Renal cortical epithelial cell (primary cell): ENCODE measurements at regions not wholly inside any gene's neighbourhood (a gene's known extent, or its start where the extent isn't known, plus 50 kb on each side); places are given as distances from the start of the nearest gene placed in this dataset.

Experiments used
- DNase-seq: peaks from one replicate; pipeline ENCODE4 v3.0.0-alpha.2; 2011; ENCODE audit warnings: low read depth

DNA sequence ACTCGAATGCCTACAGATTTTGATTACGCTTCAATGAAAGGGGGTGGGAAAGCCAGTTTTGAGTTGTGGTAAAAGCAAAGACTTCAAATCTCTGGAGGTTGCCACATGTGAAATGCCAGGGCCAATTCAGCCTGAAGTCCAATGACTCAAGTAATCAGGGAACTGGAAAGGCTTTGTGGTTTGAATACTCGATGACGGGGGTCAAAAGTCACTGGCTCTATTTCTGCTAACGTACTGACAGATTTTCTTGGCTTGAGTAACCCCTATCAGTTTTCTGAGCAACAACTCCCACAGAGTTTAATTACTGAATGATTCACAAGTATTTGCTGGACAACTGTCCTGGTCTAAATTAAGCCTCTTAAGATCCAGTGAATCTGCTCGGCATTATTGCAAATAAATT is 152.2 kb downstream of the SIPA1L2 start:
- peak; percentile 99 for DNase-seq

DNA sequence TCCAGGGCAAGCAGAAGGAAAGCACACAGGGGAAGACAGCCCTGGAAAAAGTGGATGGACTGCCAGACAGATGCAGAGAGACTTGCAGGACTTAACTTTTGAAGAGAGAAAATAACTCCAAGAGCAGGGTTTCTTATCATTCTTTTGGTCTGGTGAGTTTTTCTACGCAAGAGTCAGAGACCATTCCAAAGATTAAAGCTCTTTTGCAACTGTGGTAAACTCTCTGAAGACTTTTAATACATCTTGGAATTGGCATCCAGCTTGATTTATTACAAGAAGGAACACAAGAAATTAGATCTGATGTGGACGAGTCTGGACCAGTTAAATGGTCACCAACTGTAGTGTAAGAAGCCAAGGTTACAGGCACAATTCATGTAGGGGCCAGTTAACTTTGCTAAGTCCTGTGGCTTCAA is 153.4 kb downstream of the SIPA1L2 start:
- no peak for DNase-seq

DNA sequence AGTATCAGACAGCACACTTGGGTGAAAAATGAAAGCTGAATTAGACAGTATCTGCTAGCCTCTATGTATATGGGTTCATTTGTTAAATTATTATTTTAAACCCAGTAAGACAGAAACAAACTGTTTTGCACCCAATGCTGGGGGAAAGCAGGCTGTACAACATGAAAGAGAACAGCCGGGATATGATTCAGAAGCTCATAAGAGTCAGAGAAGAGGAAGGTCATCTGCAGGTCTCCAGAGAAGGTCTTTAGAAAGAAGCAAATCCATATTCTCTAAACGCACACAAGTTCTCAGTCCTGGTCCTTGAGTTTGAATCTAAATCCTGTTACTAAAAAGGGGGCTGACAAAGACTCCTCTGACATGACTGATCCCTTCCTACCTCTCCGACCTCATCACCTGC is 155.1 kb downstream of the SIPA1L2 start:
- DNase-seq = no peak

DNA sequence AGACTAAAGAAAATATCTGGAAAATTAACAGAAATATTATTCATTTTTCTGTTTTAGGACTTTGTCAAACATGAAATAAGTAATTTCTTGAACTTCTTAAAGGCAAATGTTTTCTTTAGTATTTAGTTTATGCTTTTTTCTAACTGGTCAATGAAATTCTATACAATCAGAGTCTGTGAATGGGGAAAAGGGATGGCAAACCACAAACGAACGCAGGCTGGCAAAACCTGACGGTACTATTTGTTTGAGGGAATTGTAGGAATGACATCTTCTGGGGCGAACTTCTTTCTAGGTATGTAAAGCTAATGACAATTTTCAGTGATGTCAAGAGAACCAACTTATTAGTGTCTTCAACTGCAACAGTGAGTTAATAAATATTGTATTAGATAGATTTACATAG is 156.0 kb downstream of the SIPA1L2 start:
- DNase-seq = no peak

DNA sequence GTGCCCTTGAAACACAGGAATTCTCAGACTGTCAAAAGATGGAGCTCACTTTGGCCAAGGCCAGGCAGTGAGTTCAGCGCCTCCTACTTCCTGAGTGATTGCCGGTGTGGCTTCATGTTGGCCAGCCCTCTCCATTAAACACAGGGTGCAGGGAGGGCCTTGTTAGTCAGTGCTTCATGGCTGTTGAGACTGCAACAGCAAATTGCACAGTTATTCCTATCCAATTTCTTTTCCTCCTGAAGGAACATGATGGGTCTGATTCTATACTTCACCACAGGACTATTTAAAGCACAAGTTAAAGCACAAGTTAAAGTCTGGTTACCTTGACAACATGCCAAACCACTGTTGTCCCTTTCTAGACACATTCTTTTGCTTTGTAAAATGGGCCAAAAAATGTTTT is 156.6 kb downstream of the SIPA1L2 start:
- DNase-seq = no peak

DNA sequence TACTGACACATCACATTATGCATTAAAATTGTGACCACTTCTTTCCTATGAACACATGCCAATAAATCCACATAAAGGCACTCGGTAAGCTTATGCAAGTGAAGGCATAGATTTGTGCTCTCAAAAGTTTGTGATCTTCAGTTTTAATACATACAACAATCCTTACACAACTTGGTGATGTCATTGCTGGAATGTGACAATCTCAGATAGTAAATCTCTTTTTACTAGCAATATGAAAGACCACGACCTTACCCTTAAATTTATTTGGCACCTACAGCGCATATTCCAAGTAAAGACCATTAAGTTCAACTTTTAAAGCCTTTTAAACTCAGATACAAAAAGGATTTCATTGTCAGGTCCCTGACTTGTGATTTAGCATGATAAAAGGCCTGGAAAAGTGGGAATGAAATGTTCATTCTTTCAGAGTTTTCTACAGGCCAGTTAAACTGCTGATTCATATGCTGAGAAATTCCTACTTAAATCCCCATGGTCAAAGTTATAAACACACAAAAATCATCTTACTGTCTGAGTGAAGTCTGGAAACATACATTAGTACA is 157.4 kb downstream of the SIPA1L2 start:
- no peak for DNase-seq

DNA sequence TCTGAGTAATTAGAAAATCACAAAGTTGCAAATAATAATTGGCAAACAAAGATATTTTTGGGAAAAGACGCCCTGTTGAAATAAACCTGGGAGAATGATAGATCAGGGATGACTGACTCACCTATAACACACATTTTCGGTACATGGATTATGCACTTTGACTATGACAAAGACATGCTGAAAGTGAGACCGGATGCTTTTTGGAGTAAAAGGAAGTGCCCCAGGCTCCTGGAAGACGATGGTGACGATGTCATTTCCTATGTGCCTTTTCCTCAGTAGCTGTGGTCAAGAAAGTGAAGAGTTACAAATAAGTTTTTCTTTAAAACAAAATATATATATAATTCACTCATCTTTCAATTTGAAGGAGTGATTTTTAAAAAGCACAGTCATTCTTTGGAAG is 158.7 kb downstream of the SIPA1L2 start:
- DNase-seq = no peak

DNA sequence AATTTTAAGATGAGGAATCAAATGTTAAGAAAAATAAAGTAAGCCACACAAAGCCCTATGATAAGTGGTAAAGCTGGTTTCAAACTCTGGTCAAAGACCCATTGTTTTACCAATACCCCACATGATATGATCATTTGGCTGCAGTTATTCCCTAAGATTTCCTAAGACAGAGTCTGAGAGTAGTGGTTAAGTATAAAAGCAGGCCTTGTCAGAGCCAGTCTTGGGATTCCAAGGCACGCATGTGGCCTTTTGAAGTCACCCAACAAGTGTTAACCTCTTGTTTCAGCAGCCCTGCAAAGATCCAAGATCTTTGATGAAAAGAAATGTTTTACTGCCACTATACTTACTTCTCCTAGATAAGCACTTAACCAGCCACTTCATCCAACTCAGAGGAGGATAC is 159.2 kb downstream of the SIPA1L2 start:
- DNase-seq = no peak

DNA sequence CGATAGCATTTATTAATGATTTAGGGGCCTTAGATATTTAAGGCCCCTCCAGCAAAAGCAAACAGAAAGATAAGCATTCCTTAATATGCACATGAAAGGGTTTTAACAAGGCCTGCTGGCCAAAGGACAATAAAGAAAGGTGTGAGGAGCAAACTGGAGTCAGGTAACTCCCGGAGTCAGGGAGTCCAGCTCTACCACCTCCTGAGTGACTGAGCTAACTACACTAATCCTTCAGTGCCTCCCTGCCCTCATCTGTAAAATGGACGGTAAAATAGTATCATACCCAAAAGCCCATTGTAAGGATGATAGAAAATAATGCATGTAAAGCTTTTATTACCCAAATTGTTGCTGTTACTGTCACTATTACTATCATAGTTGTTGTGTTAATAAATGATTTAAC is 161.7 kb downstream of the SIPA1L2 start:
- DNase-seq = no peak

DNA sequence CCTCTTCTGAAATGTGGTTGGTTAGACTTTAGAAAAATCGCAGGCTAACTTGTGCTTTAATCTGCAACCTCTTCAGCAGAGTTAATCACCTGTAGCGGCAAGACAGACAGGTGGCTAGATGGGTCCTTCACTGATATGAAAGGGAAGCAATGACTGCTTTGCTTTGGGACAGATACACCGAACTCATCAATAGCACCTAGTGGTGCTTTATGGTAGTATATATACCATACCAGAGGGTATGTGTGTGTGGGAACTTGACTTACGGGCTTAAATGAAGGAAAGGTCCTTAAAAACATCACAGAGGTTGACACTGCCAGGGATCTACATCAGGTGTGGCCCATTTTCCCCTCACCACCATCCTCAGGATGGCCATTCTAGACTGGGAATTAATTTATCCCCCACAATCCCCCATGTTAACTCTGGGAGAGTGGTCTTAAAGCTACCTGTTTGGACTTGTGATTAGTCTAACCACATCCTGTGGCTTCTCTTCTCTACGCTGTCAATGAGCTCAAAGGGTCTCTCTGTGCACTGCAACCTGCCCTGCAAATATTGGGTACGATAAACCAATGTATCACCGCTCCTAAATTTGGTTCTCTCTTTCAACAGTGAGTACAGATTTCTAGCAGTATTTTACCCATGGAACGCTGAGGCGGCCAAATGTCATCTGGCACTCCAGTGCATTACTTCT is 162.7 kb downstream of the SIPA1L2 start:
- DNase-seq = no peak

DNA sequence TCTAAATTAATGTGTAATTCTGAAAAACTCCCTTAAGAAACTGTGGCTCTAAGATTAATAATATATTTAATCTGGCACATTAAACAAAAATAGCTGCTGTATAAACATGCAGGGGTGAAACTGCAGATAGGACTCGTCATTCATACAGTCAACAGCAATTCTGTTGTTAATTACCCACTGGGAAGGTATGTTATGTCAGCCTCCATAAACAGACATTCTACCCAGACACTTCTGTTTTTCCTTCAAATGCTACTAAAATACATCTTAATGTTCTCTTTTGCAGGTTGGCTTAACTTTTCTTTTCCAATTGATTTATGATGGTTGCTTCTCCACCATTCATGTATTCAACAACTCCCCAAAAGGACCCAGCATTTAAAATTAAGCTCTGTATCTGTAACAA is 165.6 kb downstream of the SIPA1L2 start:
- DNase-seq = no peak

DNA sequence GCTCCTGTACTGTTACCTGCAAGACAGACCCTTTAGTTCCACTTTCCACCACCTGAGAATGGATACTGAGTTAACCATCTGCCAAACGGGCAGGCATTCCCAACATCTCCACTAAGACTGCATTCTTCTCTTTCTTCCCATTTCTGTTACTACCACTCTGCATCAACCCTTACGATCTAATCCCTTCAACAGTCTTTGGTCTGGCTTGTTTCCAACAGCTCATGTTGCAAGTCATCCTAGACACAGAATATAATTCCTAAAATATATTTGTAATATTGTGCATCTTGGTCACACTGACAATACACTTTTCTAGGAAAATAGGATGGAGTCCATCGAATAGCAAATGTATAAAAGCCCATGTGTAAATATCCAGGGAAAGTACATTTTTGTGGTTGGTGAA is 166.7 kb downstream of the SIPA1L2 start:
- DNase-seq = no peak

DNA sequence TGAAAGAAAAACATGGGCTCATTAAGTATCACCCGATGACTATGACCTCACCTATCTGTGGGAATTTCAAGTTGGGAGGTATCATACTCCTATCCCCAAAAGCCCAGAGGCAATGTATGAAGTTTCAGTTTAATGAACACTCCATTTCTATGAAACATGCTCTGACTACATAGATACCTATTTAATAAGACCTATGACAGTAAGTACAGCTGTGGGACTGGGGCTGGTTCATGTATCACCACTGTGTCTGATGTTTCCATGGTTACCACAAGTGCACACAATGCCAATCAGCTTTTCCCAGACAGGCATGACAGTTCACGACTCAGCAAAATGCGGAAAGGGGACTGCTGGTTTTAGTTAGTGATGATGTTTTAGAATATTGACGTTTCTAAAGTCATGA is 167.7 kb downstream of the SIPA1L2 start:
- peak; percentile 82 for DNase-seq

DNA sequence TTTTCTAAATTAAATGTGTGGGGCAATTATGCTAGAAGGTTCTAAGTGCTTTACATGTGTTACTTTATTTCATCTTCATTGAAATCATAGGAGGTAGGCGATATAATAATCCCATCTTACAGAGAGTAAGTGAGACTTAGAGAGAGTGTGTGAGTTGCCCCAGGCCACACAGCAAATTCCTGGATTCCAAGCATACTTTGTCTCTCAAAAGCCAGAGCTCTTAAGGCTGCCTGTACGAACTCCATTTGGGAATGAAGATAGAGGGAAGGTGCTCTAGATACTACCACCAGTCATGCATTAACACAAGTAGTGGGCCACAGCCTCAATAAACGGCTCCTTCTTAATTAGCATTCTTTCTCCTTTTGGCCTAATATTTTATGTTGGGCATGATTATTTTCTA is 170.1 kb downstream of the SIPA1L2 start:
- no peak for DNase-seq

DNA sequence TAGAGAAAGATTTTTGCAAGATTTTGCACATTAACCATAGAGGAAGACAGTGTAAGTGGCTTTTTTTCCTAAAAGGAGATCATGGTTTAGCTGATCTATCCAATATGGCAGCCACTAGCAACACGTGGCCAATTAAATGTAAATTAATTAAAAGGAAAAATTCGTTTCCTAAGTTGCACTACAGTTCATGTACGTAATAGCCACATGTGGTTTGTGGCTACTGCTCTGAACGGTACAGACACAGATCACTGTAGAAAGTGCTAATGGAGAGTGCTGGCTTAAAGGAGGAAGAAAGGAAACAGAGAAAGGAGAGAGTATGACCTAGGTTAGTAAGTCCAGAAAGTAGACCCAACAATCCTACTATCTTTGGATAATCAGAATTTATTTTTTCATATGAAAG is 170.8 kb downstream of the SIPA1L2 start:
- no peak for DNase-seq

DNA sequence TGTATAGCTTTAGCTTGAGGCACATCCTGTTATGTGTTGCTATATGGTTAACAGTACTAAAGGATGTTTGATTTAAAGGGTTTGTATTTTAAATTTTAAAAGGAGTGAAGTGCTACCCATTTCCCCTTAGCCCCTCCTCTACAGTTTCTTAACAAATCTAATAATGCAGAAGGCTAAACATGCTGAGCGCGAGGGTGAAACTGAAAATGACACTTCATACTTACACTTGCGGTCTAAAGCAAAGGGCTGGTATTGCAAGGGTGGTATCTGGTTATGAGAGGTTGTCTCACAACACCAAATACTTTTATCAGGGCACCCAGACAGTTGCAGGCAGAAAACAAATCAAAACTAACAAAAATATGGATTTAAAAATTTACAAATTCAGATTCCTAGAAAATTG is 172.3 kb downstream of the SIPA1L2 start:
- DNase-seq = no peak

DNA sequence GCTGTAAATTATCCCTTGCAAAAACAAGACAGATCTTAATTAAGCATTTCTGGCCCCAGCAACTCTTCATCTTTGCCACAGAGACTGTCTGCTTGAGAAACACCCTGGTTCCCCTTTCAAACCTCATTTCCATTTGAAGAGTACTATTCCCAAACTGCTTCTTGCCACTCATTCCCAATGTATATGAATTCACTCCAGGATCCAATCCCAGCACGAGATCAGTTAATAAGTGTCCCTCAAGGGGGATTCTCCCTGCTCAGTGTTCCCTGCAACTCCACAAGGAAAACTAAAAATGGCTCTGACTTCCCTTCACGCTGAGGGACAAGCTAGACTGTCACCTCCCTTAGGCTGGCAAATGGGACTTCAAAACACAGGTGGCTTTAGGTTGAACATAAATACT is 173.2 kb downstream of the SIPA1L2 start:
- no peak for DNase-seq

DNA sequence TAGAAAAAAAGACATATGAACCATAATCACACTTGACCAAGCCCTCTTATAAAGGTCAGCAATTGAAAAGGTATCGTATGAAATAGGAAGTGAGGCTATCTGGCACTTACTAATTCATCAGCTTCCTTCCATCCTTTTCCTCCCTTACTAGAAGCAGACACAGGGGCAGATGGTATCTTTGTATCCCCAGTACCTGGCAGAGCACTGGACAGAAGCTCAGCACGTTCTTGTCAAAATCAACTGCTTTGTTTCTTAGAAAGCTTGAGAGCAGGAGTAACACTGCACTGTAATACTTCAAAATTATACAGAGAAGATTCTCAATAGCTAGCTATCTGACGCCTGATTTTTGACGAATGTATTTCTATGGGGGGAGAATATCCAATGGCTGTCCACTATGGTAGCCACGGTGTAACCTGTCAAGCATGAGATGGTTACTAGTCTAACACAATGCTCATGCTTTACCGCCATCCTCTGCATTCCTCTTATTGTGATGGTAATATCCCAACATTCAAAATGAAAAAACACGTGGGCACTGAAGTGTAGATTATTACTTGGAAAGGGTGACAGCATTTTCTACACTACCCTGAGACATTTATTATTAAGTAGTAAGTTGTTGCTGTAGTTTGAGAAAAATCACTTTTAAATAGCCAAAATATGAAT is 175.6 kb downstream of the SIPA1L2 start:
- DNase-seq = no peak

DNA sequence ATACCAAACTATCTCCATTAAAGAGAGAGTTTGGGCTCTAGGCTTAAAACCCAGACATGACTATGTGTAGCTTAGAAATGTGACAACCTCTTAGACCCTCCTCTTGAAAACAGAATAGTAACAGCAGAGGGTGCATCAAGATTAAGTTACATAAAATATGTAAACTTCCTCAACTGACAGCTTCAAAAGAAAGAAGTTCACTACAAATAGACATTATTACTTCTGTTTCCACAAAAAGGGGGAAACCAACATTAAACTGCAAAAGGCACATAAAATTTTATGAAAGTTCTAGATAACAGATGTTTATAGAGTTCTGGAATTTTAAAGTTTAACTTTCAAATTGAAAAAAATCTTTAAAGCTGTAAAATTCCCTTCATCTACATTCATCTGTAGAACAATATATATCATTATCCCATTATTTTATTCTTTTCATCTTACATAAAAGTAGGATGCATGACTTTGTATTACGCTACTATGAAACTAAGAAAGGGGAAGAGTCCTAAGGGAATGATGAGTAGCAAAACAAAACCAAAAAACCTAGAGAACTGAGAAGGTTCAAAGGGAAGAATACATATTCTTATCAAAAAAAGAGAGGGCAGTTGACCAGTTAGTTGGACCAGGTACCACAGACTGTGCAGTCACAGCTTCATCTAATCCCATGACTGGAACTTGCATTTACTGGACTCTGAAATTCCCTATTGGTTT is 177.0 kb downstream of the SIPA1L2 start:
- DNase-seq = no peak

DNA sequence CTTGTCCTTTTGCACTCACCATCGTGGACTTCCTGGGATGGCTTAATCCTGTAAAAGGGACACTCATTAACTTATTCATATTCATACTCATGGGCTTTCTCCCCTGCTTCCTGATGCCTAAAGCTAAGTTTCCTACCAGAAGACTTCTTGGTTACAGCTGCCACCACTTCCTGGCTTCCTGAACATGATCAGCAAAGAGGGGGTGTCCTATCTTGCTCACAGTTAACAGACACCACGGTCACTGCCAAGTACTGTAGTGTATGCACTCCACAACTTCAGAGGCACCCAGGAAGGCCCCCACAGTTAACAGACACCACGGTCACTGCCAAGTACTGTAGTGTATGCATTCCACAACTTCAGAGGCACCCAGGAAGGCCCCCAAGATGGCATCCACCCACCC is 177.8 kb downstream of the SIPA1L2 start:
- DNase-seq = no peak

DNA sequence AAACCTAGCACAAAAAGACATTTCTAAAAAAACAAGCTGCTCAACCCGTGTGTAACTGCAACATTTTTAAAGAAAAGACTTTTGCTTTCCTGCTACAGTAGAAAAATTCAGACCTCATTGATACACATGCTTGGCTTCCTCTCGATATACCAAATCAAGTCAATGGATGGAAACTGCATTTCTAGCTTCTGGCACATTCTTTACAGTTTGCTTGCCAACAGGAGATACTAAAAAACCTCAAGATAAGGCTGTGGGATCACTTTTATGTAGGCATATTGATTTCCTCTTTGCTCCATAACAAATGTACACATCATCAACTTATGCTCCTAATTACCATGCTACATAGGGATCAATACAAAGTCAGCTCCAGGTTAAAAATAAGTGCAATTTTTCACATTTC is 178.4 kb downstream of the SIPA1L2 start:
- no peak for DNase-seq

DNA sequence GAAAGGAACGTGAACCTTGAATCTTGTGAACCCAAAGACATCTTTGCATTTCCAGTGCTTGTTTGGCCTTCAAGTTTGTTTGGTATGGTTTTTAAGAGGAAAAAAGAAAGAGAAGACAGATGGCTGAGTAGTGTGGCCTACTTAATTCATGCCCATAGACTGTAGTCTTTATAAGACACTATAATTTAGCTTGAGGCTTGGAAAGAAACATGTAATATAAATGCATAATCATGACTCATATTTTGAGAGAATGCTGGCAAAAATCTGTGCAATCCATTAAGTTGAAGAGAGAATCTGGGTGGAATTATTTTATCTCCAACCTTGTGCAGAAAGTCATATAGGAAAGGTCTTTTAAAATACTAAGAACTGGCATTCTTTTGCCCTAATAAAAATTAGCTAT is 179.3 kb downstream of the SIPA1L2 start:
- no peak for DNase-seq

DNA sequence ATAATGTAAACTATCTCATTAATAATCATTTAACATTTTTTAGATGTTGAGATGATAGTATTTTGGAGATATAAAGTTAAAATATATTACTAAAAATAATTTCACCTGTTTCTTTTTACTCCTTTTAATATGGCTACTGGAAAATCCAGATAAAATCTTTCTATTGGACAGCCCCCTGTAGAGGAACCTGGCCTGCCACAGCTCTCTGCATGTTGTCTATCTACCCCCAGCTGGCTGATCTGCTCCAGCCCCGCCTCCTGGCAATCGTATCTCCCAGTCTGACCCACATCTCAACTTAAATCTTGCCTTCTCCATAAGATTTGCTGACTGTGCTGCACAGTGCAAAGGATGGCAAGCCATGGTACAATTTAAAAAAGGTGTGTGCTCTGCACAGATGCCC is 182.8 kb downstream of the SIPA1L2 start:
- DNase-seq = no peak
